ENCODE measurements at regions not wholly inside any gene's neighbourhood (a gene's known extent, or its start where the extent isn't known, plus 50 kb on each side); places are given as distances from the start of the nearest gene placed in this dataset.

DNA sequence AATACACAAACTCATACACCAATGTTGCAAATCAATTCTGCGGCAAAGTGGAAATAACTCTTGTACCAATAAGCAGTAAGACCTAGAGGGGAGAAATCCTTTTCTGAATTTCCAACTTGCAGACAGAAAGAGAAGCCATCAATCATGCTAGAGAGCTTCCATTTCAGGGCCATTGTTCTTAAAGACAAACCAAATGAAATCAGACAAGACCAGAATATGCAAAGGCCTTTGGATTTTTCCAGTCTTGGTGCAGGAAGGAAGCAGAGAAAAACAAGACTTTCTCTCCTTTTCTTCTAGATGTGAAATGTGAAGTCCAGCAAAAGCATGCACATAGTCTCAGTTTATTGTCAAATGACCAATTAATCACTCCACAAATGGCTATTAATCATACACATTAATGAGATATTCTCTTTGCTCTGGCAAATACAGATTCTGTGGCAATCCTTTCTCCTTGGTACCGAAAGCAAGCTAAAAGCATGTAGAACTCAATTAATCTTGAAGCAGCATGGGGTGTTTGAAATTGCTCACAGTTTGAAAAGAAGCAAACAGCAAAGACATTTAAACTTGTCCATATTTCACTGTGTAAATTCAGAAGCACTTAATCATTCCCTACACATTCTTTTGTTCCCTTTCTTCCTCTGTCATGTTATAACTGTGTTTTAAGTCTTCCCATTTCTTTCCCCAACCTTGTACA, 466.1 kb downstream of the GPAT3 start:
- DNase-seq (ENCODE audit: unreplicated experiment) = no peak
- intact Hi-C loops (cut with micrococcal nuclease) = no loop called here
- POLR2A ChIA-PET = no interaction called here
- peaks cover 26% of the 10 kb centered on the region for H3K27me3 Mint-ChIP-seq (ENCODE audit: insufficient read depth, unreplicated experiment)
- H3K27ac Mint-ChIP-seq (ENCODE audit: low read depth, unreplicated experiment) = no peak overlapping the region
- no peak overlapping the region for H3K4me3 Mint-ChIP-seq (ENCODE audit: unreplicated experiment)
- H3K4me1 Mint-ChIP-seq (ENCODE audit: insufficient read depth, unreplicated experiment) = no peaks in the 10 kb centered on the region
- TF ChIP-seq, protein P1, sequence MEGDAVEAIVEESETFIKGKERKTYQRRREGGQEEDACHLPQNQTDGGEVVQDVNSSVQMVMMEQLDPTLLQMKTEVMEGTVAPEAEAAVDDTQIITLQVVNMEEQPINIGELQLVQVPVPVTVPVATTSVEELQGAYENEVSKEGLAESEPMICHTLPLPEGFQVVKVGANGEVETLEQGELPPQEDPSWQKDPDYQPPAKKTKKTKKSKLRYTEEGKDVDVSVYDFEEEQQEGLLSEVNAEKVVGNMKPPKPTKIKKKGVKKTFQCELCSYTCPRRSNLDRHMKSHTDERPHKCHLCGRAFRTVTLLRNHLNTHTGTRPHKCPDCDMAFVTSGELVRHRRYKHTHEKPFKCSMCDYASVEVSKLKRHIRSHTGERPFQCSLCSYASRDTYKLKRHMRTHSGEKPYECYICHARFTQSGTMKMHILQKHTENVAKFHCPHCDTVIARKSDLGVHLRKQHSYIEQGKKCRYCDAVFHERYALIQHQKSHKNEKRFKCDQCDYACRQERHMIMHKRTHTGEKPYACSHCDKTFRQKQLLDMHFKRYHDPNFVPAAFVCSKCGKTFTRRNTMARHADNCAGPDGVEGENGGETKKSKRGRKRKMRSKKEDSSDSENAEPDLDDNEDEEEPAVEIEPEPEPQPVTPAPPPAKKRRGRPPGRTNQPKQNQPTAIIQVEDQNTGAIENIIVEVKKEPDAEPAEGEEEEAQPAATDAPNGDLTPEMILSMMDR (IDR thresholded peaks at IDR 0.05; ENCODE audit: unreplicated experiment) = no peak
- H3K36me3 Mint-ChIP-seq (ENCODE audit: insufficient read depth, unreplicated experiment) = no peaks in the 10 kb centered on the region
- no peaks in the 10 kb centered on the region for H3K9me3 Mint-ChIP-seq (ENCODE audit: unreplicated experiment)
- CTCF ChIA-PET = interaction anchor here (1.3 kb wide), 1 partner anchor 14 kb away, joined by 3 read pairs; no protein-coding TSS in a partner anchor
- no TSS peak for BruUV-seq (replicated peaks)

DNA sequence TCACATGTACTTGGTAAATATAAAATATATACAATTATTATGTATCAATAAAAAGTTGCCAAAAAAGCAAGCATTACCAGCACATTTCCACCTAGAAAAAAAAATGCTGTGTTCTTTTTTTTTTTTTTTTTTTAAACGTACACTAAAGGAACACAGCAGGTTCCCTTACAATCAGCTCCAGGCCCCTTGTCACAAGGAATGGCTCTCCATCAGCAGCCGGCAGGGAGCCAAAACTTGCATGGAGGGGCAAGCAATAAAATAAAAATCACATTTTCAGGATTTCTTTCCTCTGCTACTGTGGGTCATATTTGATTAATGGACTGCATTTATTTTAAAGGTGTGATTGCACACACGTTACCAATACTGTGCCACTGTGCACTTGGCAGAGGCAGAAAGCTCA, 460.3 kb downstream of the GPAT3 start:
- Mint-ChIP-seq H3K9me3 (ENCODE audit: unreplicated experiment) (no peaks in the 10 kb centered on the region), H3K27ac (ENCODE audit: low read depth, unreplicated experiment) (no peak overlapping the region), H3K4me3 (ENCODE audit: unreplicated experiment) (no peak overlapping the region), H3K4me1 (ENCODE audit: insufficient read depth, unreplicated experiment) (no peaks in the 10 kb centered on the region), H3K27me3 (ENCODE audit: insufficient read depth, unreplicated experiment) (peaks cover 31% of the 10 kb centered on the region), H3K36me3 (ENCODE audit: insufficient read depth, unreplicated experiment) (no peaks in the 10 kb centered on the region)
- BruUV-seq (replicated peaks) = no TSS peak
- TF ChIP-seq, protein P1 (IDR thresholded peaks at IDR 0.05; ENCODE audit: unreplicated experiment) = no peak
- no peak for DNase-seq (ENCODE audit: unreplicated experiment)
- ChIA-PET CTCF (no interaction called here), POLR2A (interaction anchor here (0.6 kb wide), 1 partner anchor 100 kb away, joined by 3 read pairs; no protein-coding TSS in a partner anchor)
- intact Hi-C loops (cut with micrococcal nuclease) = no loop called here

- H3K36me3 Mint-ChIP-seq (ENCODE audit: insufficient read depth, unreplicated experiment) = no peaks in the 10 kb centered on the region
- DNase-seq (ENCODE audit: unreplicated experiment) = no peak
- ChIA-PET POLR2A (no interaction called here), CTCF (no interaction called here)
- TF ChIP-seq, protein P1 (IDR thresholded peaks at IDR 0.05; ENCODE audit: unreplicated experiment) = no peak
- peaks cover 31% of the 10 kb centered on the region for H3K27me3 Mint-ChIP-seq (ENCODE audit: insufficient read depth, unreplicated experiment)
- intact Hi-C loops (cut with micrococcal nuclease) = no loop called here
- no peak overlapping the region for H3K27ac Mint-ChIP-seq (ENCODE audit: low read depth, unreplicated experiment)
- H3K4me1 Mint-ChIP-seq (ENCODE audit: insufficient read depth, unreplicated experiment) = no peaks in the 10 kb centered on the region
- H3K9me3 Mint-ChIP-seq (ENCODE audit: unreplicated experiment) = no peaks in the 10 kb centered on the region
- no TSS peak for BruUV-seq (replicated peaks)
- H3K4me3 Mint-ChIP-seq (ENCODE audit: unreplicated experiment) = no peak overlapping the region
Measured at GRCh38 chr4:83993774-83994173, 457.9 kb downstream of the GPAT3 start.

GRCh38 chr4:83989835-83990234, 453.9 kb downstream of the GPAT3 start:
- Mint-ChIP-seq H3K4me3 (ENCODE audit: unreplicated experiment) (no peak overlapping the region), H3K27me3 (ENCODE audit: insufficient read depth, unreplicated experiment) (peaks cover 14% of the 10 kb centered on the region), H3K4me1 (ENCODE audit: insufficient read depth, unreplicated experiment) (no peaks in the 10 kb centered on the region), H3K9me3 (ENCODE audit: unreplicated experiment) (no peaks in the 10 kb centered on the region), H3K36me3 (ENCODE audit: insufficient read depth, unreplicated experiment) (no peaks in the 10 kb centered on the region), H3K27ac (ENCODE audit: low read depth, unreplicated experiment) (no peak overlapping the region)
- intact Hi-C loops (cut with micrococcal nuclease) = no loop called here
- CTCF ChIA-PET = interaction anchor here (0.6 to 1.0 kb wide), 2 partner anchors 29 to 208 kb away, joined by 3 to 7 read pairs; no protein-coding TSS in a partner anchor
- POLR2A ChIA-PET = no interaction called here
- TF ChIP-seq, protein P1 (IDR thresholded peaks at IDR 0.05; ENCODE audit: unreplicated experiment) = no peak
- no TSS peak for BruUV-seq (replicated peaks)
- no peak for DNase-seq (ENCODE audit: unreplicated experiment)

All from MCF 10A (cell line).